H1 (cell line): ENCODE measurements at regions not wholly inside any gene's neighbourhood (a gene's known extent, or its start where the extent isn't known, plus 50 kb on each side); places are given as distances from the start of the nearest gene placed in this dataset.

Source experiments
- CTCF ChIA-PET: fragments of 300-600 bp; sonication (Branson Sonifier 250); formaldehyde crosslinking; loops from one replicate; lab custom pipeline; 2021; ENCODE audit not compliant: partially characterized antibody; lab: Charles Lee
- POLR2A ChIA-PET: fragments of 300-600 bp; sonication (Branson Sonifier 250); formaldehyde crosslinking; loops from one replicate; lab custom pipeline; 2021; ENCODE audit warnings: inconsistent platforms; ENCODE audit not compliant: partially characterized antibody; lab: Charles Lee
- DNase-seq, 2 experiments: peaks; one replicate each; pipeline versions ENCODE4 v3.0.0 to v3.0.0-alpha.2; 2010 to 2022; ENCODE audit warnings: low spot score in 2 of 2, low read depth in 1 of 2, mixed read lengths in 1 of 2
- FAIRE-seq: peaks from 2 replicates; lab custom pipeline; 2011; peaks lifted over from hg19 to GRCh38; lab: Jason Lieb, UNC
- H2AFZ ChIP-seq: 2 replicates; pipeline ENCODE4 v1.8.1; 2012; ENCODE audit warnings: low read length, inconsistent platforms
- H2AK5ac ChIP-seq: 2 replicates; pipeline ENCODE4 v1.6.1; 2013; ENCODE audit warnings: low read depth, low read length
- H2BK120ac ChIP-seq: replicated peaks from 2 replicates; pipeline ENCODE3; 2013; ENCODE audit warnings: low read depth, low read length, inconsistent platforms
- H2BK12ac ChIP-seq: 2 replicates; pipeline ENCODE4 v1.6.1; 2013; ENCODE audit warnings: low read depth, low read length
- H2BK15ac ChIP-seq: 2 replicates; pipeline ENCODE4 v1.6.1; 2013; ENCODE audit warnings: low read length
- H2BK20ac ChIP-seq: 2 replicates; pipeline ENCODE4 v1.6.1; 2013; ENCODE audit warnings: low read length
- H2BK5ac ChIP-seq: 2 replicates; pipeline ENCODE4 v1.6.1; 2013; ENCODE audit warnings: low read depth, low read length
- H3K14ac ChIP-seq: 2 replicates; pipeline ENCODE4 v1.6.1; 2013; ENCODE audit warnings: inconsistent platforms; ENCODE audit not compliant: insufficient read length
- H3K18ac ChIP-seq: 2 replicates; pipeline ENCODE4 v1.6.1; 2013; ENCODE audit warnings: low read length; ENCODE audit errors: extremely low read depth
- H3K23ac ChIP-seq: 2 replicates; pipeline ENCODE4 v1.6.1; 2013; ENCODE audit warnings: inconsistent platforms; ENCODE audit not compliant: insufficient read length
- H3K23me2 ChIP-seq: 2 replicates; pipeline ENCODE4 v1.6.1; 2013; ENCODE audit warnings: low read depth, low read length
- H3K27ac ChIP-seq: 2 replicates; pipeline ENCODE4 v1.6.1; 2011; ENCODE audit warnings: low read depth, low read length, inconsistent platforms
- H3K27me3 ChIP-seq, 4 experiments: replicated peaks in 1 of 4; 1 replicate in 1 of 4; 2 replicates in 3 of 4; pipeline versions ENCODE4 v1.6.1 to v1.8.1; 2011 to 2013; ENCODE audit warnings: low read length in 3 of 4, mild to moderate bottlenecking in 3 of 4, inconsistent platforms in 2 of 4, mixed read lengths in 2 of 4, moderate library complexity in 1 of 4; ENCODE audit not compliant: control insufficient read depth in 3 of 4, insufficient read depth in 3 of 4; ENCODE audit errors: extremely low read depth in 1 of 4
- H3K36me3 ChIP-seq, 4 experiments: 2 replicates each; pipeline versions ENCODE4 v1.6.1 to v1.8.1; 2011 to 2013; ENCODE audit warnings: mild to moderate bottlenecking in 4 of 4, low read length in 3 of 4, moderate library complexity in 2 of 4, control low read depth in 1 of 4, inconsistent platforms in 1 of 4; ENCODE audit not compliant: insufficient read depth in 4 of 4, control insufficient read depth in 2 of 4
- H3K4ac ChIP-seq: replicated peaks from 2 replicates; pipeline ENCODE3; 2013; ENCODE audit warnings: low read length, low read depth, mixed read lengths, inconsistent platforms; ENCODE audit not compliant: insufficient read length
- H3K4me1 ChIP-seq, 4 experiments: replicated peaks in 1 of 4; 1 replicate in 1 of 4; 2 replicates in 3 of 4; pipeline versions ENCODE4 v1.6.1 to v1.8.1; 2011 to 2013; ENCODE audit warnings: low read length in 3 of 4, inconsistent platforms in 2 of 4, mixed read lengths in 1 of 4; ENCODE audit not compliant: insufficient read depth in 4 of 4, control insufficient read depth in 3 of 4
- H3K4me2 ChIP-seq, 2 experiments: 2 replicates each; pipeline versions ENCODE4 v1.6.1 to v1.8.1; 2011 to 2013; ENCODE audit warnings: low read depth in 2 of 2, low read length in 2 of 2, control low read depth in 1 of 2, inconsistent platforms in 1 of 2, mild to moderate bottlenecking in 1 of 2; ENCODE audit not compliant: insufficient read depth in 1 of 2
- H3K4me3 ChIP-seq, 4 experiments: fragments of 200-600, 300-600 bp in 1 of 4; sonication (generic), shearing (Covaris generic), sonication (Bioruptor Twin) in 1 of 4; 2 replicates each; pipeline versions ENCODE4 v1.5.1 to v1.8.1; 2011 to 2016; ENCODE audit warnings: low read length in 4 of 4, low read depth in 3 of 4, control low read depth in 2 of 4, inconsistent platforms in 2 of 4, mild to moderate bottlenecking in 2 of 4, mixed read lengths in 1 of 4, moderate library complexity in 1 of 4; ENCODE audit not compliant: insufficient read depth in 2 of 4; ENCODE audit errors: extremely low read depth in 1 of 4
- H3K56ac ChIP-seq: replicated peaks from 2 replicates; pipeline ENCODE3; 2013; ENCODE audit warnings: low read depth, mild to moderate bottlenecking, mixed read lengths, low read length, inconsistent platforms; ENCODE audit not compliant: insufficient read length
- H3K79me1 ChIP-seq: 2 replicates; pipeline ENCODE4 v1.6.1; 2013; ENCODE audit warnings: low read depth, low read length, control low read depth
- H3K79me2 ChIP-seq, 2 experiments: 2 replicates each; pipeline versions ENCODE4 v1.6.1 to v1.8.1; 2012 to 2013; ENCODE audit warnings: low read length in 2 of 2, mild to moderate bottlenecking in 2 of 2, inconsistent platforms in 1 of 2; ENCODE audit not compliant: insufficient read depth in 2 of 2, control insufficient read depth in 1 of 2
- H3K9ac ChIP-seq, 4 experiments: replicated peaks in 1 of 4; 1 replicate in 1 of 4; 2 replicates in 3 of 4; pipeline versions ENCODE4 v1.6.1 to v1.8.1; 2011 to 2013; ENCODE audit warnings: low read depth in 3 of 4, low read length in 3 of 4, control low read depth in 2 of 4, mild to moderate bottlenecking in 2 of 4, moderate library complexity in 2 of 4, inconsistent platforms in 1 of 4; ENCODE audit errors: extremely low read depth in 1 of 4
- H3K9me3 ChIP-seq, 2 experiments: 2 replicates each; pipeline versions ENCODE4 v1.6.1 to v1.8.1; 2012 to 2013; ENCODE audit warnings: mild to moderate bottlenecking in 2 of 2, moderate library complexity in 2 of 2, control low read depth in 1 of 2, inconsistent platforms in 1 of 2, low read depth in 1 of 2, low read length in 1 of 2, mixed read lengths in 1 of 2; ENCODE audit not compliant: insufficient read depth in 2 of 2
- H4K20me1 ChIP-seq, 2 experiments: replicated peaks in 1 of 2; 2 replicates each; pipeline versions ENCODE3 to v1.8.1; 2011 to 2013; ENCODE audit warnings: inconsistent platforms in 2 of 2, low read length in 2 of 2, mild to moderate bottlenecking in 1 of 2; ENCODE audit not compliant: insufficient read depth in 2 of 2, control insufficient read depth in 1 of 2
- H4K5ac ChIP-seq: 2 replicates; pipeline ENCODE4 v1.6.1; 2013; ENCODE audit warnings: low read length, low read depth, mixed read lengths, inconsistent platforms; ENCODE audit not compliant: insufficient read length
- H4K8ac ChIP-seq: 2 replicates; pipeline ENCODE4 v1.8.0; 2013; ENCODE audit warnings: mild to moderate bottlenecking, moderate library complexity, low read length, inconsistent platforms; ENCODE audit not compliant: insufficient read depth; ENCODE audit errors: extremely low read depth
- H4K91ac ChIP-seq: replicated peaks from 2 replicates; pipeline ENCODE3; 2013; ENCODE audit warnings: low read length, mixed read lengths, inconsistent platforms; ENCODE audit not compliant: insufficient read length
- EP300 ChIP-seq, 2 experiments: IDR thresholded peaks; 1 replicate in 1 of 2; 2 replicates in 1 of 2; pipeline ENCODE4 v1.6.1; 2011 to 2012; ENCODE audit warnings: low read depth in 2 of 2, low read length in 2 of 2, mild to moderate bottlenecking in 2 of 2, borderline replicate concordance in 1 of 2, inconsistent platforms in 1 of 2, moderate library complexity in 1 of 2
- POLR2A ChIP-seq, 2 experiments: IDR thresholded peaks; 1 replicate in 1 of 2; 2 replicates in 1 of 2; pipeline ENCODE4 v1.6.1; 2011; ENCODE audit warnings: low read depth in 2 of 2, low read length in 2 of 2, mild to moderate bottlenecking in 2 of 2; ENCODE audit errors: control extremely low read depth in 1 of 2
- WGBS, 2 experiments: shearing (Covaris generic) in 1 of 2; methylation state at CpG; one replicate each; pipeline versions ENCODE4 v1.1.6 to v1.1.7; 2013 to 2015; ENCODE audit warnings: low lambda C conversion rate in 2 of 2, mixed read lengths in 2 of 2, inconsistent platforms in 1 of 2, low coverage in 1 of 2, missing lambda C conversion rate in 1 of 2; ENCODE audit not compliant: insufficient replicate concordance in 2 of 2, insufficient coverage in 1 of 2, insufficient read length in 1 of 2; ENCODE audit errors: extremely low coverage in 1 of 2, missing lambda C conversion rate in 1 of 2; 5-methylcytosine and 5-hydroxymethylcytosine counted together

GRCh38 chr2:114161371-114161770, 271.5 kb downstream of the ACTR3 start:
- Histone ChIP-seq H2BK5ac (no peak overlapping the region), H3K79me2 (no peaks in the 10 kb centered on the region), H3K14ac (no peak overlapping the region), H2BK20ac (no peak overlapping the region), H3K36me3 (no peaks in the 10 kb centered on the region), H3K9me3 (no peaks in the 10 kb centered on the region), H4K5ac (no peak overlapping the region), H3K4me1 (no peaks in the 10 kb centered on the region), H2BK15ac (no peak overlapping the region), H3K27me3 (no peaks in the 10 kb centered on the region), H3K27ac (no peak overlapping the region), H2AFZ (no peak overlapping the region), H2AK5ac (no peak overlapping the region), H2BK120ac (no peak overlapping the region), H4K20me1 (no peaks in the 10 kb centered on the region), H3K18ac (no peak overlapping the region), H3K23me2 (no peaks in the 10 kb centered on the region; the same call in 1 of the 2 replicates), H3K79me1 (no peaks in the 10 kb centered on the region), H3K4me2 (no peak overlapping the region), H3K56ac (no peak overlapping the region), H4K91ac (no peak overlapping the region), H2BK12ac (no peak overlapping the region), H3K23ac (no peak overlapping the region), H4K8ac (no peak overlapping the region), H3K4ac (no peak overlapping the region), H3K9ac (no peak overlapping the region), H3K4me3 (no peak overlapping the region)
- FAIRE-seq (no peak), DNase-seq (no peak)
- WGBS, 2 experiments: 89% methylated on average over 4 of the region's 4 CpGs; no CpG with 5 or more reads in 1 of the 2 experiments
- no peak for TF ChIP-seq EP300 (IDR thresholded peaks at IDR 0.05; ENCODE audit: borderline replicate concordance in 1 of 2, low read depth in 2 of 2, low read length in 2 of 2)
- TF ChIP-seq POLR2A (IDR thresholded peaks at IDR 0.05; ENCODE audit: control extremely low read depth in 1 of 2, low read depth in 2 of 2, low read length in 2 of 2): no peak
- ChIA-PET CTCF (no interaction called here), POLR2A (no interaction called here)
